GM12874 (cell line): ENCODE measurements at regions not wholly inside any gene's neighbourhood (a gene's known extent, or its start where the extent isn't known, plus 50 kb on each side); places are given as distances from the start of the nearest gene placed in this dataset.

ENCODE experiments used
- CTCF ChIP-seq: IDR thresholded peaks from 2 replicates; pipeline ENCODE4 v1.5.1; 2011; ENCODE audit warnings: low read depth, mild to moderate bottlenecking, control low read depth, low read length, moderate library complexity; ENCODE audit not compliant: insufficient read depth

DNA sequence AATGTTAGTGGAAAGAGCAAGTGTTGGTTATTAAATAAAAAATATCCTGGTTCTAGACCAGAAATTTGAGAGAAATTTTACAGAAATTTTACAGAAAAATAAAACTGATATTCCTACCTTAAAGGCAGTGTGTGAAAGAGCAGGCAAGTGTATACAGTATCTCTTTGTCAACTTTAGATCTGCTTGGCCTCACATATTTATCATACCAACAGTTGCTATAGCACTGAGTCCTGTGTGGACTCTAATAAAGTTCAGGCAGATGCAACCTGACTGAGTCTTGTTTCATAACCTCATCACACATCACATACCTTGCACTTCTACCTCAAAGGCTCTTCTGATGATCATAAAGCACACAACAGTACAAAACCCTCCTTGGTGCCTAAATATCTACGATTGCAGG, 552.4 kb upstream of the PCDH15 start:
- no peak for TF ChIP-seq CTCF

GRCh38 chr10:55351431-55351830, 550.4 kb upstream of the PCDH15 start:
- no peak for TF ChIP-seq CTCF

- no peak for TF ChIP-seq CTCF
Measured at GRCh38 chr10:55348534-55348933, 547.5 kb upstream of the PCDH15 start.

DNA sequence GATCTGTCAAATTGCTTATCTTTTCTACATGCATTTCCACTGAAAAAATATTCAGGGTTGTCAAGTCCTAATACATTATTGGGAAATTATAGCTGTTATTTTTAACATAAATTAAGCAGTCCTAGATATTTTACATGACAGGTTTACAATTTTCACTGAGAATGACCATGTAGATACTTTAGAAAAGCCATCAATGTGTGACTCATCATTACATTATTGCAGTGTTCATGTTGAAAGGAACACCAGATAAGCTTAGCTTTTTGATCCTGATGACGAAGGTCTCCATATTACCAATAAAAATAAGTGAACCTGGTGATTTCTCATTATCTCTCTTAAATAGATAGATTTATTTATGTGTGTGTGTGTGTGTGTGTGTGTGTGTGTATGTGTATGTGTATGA, 529.5 kb upstream of the PCDH15 start:
- no peak for TF ChIP-seq CTCF

- no peak for TF ChIP-seq CTCF
Measured at GRCh38 chr10:55329796-55330195, 528.8 kb upstream of the PCDH15 start.

GRCh38 chr10:55320187-55320700, 519.2 kb upstream of the PCDH15 start:
- no peak for TF ChIP-seq CTCF

- TF ChIP-seq CTCF, result no peak
Measured at GRCh38 chr10:55311848-55312635, 511.0 kb upstream of the PCDH15 start.

- no peak for TF ChIP-seq CTCF
Measured at GRCh38 chr10:55310143-55310542, 509.1 kb upstream of the PCDH15 start.
